Astrocyte (in vitro differentiated cells and primary cell): ENCODE measurements at regions not wholly inside any gene's neighbourhood (a gene's known extent, or its start where the extent isn't known, plus 50 kb on each side); places are given as distances from the start of the nearest gene placed in this dataset.

Source experiments
- EZH2 ChIP-seq: IDR thresholded peaks from 2 replicates; pipeline ENCODE4 v1.6.1; 2012; ENCODE audit warnings: mild to moderate bottlenecking, low read length, inconsistent platforms; ENCODE audit not compliant: insufficient read depth
- TF ChIP-seq, protein P1 (sequence below): IDR thresholded peaks from 2 replicates; pipeline ENCODE4 v1.5.1; 2011; ENCODE audit warnings: low read depth, mild to moderate bottlenecking, inconsistent platforms, low read length, moderate library complexity; ENCODE audit not compliant: insufficient read depth

DNA sequence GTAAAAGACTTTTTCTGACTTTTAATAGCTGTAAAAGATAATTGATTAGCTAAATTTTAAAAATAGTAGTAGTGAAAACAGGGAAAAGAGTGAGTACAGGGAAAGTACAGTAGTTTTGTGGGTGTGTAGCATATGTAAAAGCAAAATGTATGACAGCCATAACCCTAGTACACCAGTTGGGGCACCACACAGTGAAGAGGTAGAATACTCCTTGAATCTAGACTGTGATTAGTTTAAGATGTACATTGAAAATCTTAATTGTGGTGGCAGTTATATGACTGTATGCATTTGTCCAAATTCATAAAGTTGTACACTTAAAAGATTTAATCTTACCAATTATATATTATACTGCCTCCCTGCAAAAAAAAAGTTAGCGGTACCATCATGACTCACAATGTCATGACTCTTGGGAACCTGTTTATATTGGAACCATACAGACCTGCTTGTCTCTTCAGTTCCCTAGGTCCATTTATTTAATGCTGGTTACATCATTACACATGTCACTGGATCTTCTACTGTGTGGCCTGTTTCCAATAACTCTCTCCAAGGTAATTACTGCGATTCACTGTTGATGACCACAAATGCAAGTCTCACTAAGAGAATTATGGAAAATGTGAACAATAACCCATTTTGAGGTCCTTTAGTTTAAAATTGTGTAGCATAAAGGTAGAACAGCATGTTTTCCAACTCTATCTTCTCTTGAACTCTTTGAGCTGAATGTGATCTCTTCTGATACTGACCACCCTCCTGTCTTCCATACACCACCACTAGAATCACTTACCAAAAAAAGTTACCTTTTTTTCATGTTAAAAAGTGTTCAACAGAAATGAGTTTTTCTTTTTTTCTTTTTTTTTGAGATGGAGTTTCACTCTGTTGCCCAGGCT, 264.2 kb upstream of the AMIGO2 start:
- TF ChIP-seq, protein P1, sequence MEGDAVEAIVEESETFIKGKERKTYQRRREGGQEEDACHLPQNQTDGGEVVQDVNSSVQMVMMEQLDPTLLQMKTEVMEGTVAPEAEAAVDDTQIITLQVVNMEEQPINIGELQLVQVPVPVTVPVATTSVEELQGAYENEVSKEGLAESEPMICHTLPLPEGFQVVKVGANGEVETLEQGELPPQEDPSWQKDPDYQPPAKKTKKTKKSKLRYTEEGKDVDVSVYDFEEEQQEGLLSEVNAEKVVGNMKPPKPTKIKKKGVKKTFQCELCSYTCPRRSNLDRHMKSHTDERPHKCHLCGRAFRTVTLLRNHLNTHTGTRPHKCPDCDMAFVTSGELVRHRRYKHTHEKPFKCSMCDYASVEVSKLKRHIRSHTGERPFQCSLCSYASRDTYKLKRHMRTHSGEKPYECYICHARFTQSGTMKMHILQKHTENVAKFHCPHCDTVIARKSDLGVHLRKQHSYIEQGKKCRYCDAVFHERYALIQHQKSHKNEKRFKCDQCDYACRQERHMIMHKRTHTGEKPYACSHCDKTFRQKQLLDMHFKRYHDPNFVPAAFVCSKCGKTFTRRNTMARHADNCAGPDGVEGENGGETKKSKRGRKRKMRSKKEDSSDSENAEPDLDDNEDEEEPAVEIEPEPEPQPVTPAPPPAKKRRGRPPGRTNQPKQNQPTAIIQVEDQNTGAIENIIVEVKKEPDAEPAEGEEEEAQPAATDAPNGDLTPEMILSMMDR: no peak
- TF ChIP-seq EZH2: no peak
